GM21825 (cell line): ENCODE measurements at regions not wholly inside any gene's neighbourhood (a gene's known extent, or its start where the extent isn't known, plus 50 kb on each side); places are given as distances from the start of the nearest gene placed in this dataset.

Experiments
- ATAC-seq: cut with Tn5 transposase; IDR thresholded peaks from one replicate; pipeline ENCODE4 v1.9.1; 2021; ENCODE audit warnings: mild to moderate bottlenecking, moderate library complexity; ENCODE audit not compliant: unreplicated experiment

DNA sequence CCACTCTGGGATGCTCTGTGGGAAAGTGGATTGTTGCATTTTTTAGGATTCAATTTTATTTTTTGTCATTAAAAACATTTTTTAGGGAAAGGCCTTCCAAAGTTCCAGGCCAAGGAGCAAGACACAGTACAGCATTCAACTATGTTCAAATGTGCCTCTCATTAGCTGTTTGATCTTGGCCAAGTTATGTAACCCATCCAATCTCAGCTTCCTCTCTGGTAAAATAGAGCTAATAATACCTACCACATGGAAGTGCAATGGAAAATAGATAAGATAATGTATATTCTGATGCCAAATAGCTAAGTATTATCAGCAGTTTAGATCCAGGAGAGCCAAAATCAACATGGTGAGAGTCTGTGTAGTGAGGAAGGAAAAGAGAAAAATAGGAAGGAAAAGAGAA is 220.3 kb upstream of the SESN3 start:
- no peak for ATAC-seq

DNA sequence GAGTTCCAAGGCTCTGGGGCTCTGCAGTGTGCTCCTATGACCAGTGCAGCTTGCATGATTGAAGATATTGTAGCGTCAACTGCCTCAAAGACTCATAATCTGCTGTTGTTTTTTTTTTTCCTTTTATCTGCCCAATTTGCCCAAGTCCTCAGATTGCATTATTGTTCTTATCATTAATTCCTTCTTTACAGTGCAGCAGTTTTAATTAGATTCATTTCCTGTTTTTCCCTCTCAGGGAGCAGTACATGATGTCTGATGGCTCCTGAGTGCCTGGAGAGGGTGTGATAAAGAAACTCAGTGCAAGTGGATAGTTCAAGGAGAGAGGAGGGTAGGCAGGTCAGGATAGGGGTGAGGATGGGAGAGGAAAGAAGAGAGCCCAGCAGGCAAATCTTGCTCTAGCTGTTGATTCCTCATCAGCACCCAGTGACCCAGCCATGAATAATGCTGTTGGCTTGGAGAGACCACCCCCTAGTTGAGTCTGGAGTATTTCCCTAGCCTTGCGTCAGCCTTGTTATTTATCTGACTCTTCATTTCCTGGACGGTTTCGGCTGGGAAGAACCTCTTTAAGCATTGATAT is 219.6 kb upstream of the SESN3 start:
- ATAC-seq, result no peak

DNA sequence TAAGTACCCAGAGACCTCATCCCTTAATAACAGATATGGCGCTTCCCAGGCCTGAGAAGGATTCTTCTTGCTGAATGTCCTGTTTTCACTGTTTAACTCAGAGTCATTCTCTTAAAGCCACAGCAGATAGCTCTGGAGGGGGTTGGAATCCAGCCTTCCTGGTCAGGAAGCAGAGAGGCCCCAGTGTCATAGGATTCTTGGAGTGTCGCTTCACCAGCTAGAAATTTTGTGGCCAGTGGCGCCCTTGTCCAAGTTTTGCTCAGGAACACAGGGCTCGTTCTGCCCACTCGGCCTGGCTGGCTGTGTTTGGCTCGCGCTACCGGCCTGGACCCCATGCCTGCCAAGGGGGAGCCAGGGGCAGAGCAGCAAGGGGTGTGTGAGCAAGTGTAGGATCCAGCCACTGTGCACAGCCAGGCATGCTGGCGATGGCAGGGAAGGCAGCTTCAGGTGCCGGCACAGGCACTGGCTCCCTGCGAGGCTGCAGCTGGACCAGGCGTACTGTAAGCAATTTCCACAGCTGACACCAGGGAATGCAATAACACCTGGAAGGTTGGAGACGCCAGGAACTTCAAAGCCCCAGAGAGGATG is 214.8 kb upstream of the SESN3 start:
- no peak for ATAC-seq

- no peak for ATAC-seq
Observed at GRCh38 chr11:95444309-95445241, 213.6 kb upstream of the SESN3 start.

- no peak for ATAC-seq
Observed at GRCh38 chr11:95443386-95443785, 212.4 kb upstream of the SESN3 start.

DNA sequence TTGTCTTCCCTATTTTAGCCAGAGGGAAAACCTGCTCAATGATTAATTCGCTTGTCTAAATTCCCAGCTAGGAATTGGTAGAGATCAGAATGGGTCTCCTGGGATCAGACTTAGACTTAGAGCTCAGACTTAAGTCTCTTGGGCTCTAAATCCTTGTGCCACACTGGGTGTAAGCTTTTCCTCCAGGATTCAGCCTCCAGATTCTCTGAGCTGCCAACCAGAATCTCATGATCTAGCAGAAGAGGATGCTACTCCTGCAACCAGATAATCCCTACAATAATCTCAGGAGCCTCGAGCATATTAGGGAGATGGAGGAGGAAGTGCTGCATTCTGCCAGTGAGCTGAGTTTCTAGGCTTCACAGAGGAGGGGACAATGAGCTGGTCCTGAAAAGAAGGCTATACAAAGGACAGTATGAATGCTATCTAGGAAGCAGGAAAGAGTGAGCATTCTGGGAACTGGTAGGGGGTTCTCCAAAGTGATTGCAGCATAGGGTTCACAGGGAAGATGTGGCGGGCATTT is 211.6 kb upstream of the SESN3 start:
- ATAC-seq, result no peak

- ATAC-seq, result no peak
Observed at GRCh38 chr11:95435628-95436353, 204.8 kb upstream of the SESN3 start.

DNA sequence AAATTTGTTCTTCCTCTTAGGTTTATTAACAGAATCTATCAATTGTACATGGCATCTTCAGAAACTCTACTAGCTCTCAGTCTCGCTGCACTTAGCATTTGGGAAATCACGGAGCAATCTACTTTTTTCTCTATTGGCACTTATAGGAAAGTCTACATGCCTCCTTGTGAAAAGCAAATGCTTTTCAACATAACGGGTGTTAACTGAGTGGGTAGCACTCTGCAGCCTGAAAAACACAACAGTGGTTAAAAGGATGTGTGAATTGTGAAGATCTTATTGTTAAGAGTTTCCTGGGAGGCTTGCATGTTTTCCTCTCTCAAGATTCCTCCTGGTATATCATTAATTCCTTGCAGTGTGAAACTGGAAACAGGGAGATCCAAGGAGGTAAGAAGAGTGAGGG is 204.2 kb upstream of the SESN3 start:
- no peak for ATAC-seq

DNA sequence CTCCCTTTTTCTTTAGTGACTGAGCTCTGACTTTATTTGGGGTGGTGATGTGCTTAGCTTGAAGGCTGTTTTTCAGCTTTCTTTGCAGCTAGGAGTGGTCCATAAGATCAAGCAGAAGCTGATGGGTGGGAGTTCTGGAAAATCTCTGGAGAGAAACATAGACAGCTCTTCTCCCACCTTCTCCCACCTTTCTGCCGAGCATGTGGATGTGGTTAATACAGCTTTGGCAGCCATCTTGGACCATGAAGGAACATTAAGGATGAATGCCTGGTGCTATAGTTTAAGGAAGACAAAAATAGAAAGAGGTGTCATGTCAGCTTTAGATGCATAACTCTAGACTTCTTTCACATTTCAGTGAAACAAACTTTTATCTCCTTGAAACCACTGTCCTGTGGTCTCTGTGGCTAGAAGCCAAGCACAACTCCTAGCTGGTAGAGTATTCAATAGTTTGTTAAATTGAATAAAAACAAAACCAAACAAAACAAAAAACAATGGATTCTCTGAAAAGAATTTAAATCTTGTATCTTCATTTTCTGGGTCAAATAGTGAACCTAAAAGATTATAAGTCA is 203.6 kb upstream of the SESN3 start:
- ATAC-seq, result no peak

- no peak for ATAC-seq
Observed at GRCh38 chr11:95434009-95434408, 203.0 kb upstream of the SESN3 start.

- no peak for ATAC-seq
Observed at GRCh38 chr11:95432714-95433503, 201.9 kb upstream of the SESN3 start.

- ATAC-seq, result no peak
Observed at GRCh38 chr11:95429376-95429907, 198.4 kb upstream of the SESN3 start.

- ATAC-seq, result no peak
Observed at GRCh38 chr11:95426823-95427462, 195.9 kb upstream of the SESN3 start.

DNA sequence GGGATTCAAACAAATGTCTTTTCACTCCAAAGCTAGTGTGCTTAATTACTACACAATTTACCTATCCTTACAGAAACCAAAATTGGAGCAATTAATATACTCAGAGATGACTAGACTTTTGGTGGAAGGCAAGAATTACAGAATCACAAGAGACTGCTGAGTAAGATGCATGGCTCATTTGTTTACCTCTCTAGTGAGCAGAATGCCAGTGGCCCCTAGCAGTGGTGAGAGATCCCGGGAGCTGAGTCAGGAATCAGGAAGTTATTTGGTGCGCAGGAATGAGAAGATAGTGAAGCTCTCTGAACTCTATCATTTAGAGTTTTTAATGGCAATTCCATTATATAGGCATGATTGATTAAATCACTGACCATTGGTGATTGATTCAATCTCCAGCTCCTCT is 188.9 kb upstream of the SESN3 start:
- no peak for ATAC-seq

GRCh38 chr11:95418916-95419315 is 187.9 kb upstream of the SESN3 start:
- no peak for ATAC-seq

DNA sequence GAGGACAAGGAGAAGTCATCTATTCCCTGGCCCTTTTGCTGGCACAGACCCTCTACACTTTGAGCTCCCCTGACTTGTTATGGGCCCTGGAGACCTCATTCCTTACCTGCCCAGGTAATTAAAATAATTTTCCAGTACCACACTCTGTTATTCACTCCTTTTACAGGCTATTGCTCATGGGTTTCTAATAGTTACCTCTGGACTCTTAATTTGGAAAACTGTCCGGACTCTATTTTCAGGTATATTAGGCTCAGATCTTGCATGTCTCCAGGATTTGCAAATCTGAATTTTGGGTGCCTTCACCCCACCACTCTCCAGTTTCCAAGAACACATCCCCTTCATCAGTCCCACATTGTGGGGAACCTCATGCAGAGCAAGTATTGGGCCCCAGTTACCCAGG is 186.8 kb upstream of the SESN3 start:
- ATAC-seq, result no peak

DNA sequence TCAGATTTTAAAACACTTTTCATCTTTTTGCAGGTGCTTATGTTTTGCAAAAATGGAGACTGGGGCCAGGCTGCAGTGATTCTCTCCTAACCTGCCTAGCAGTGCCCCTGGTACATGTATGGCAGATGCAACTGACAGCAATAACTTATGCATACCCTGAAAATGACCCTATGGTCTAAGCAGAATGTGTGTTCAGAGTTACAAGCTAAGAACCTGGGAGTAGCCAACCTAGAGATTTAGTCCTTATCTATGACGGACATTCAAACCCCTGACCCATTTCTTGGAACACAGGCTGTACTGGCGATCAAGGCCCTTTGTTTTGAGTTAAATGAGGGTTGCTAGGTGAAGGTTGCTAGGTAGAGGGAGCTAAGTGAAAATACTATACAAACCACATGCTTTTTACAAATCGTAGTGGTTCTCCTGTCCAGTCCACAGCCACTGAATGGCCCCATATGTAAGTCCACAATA is 184.9 kb upstream of the SESN3 start:
- ATAC-seq, result no peak

GRCh38 chr11:95414217-95414616 is 183.2 kb upstream of the SESN3 start:
- ATAC-seq, result no peak

DNA sequence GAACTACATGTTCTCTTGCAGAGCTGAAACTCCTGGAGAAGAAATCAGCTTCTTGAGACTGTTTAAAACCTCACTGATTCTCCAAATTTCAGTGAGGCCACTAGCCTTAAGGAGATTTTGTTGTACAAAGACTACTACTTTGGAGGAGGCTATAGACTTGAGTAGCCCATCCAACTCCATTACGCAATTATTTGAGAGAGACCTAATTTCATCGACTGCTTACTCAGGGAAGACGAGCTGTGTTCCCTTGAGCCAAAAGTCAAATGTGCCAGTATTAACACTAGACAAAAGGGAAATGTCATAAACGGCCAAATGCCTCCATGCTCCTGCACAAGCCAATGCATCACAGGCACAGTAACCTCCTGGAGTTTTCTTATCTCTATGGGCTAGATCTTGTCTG is 182.8 kb upstream of the SESN3 start:
- no peak for ATAC-seq
